T-helper 17 cell (primary cell): ENCODE measurements at regions not wholly inside any gene's neighbourhood (a gene's known extent, or its start where the extent isn't known, plus 50 kb on each side); places are given as distances from the start of the nearest gene placed in this dataset.

Experiments used
- ATAC-seq: fragments of 150-1000 bp; cut with Tn5 transposase; 2 replicates; pipeline ENCODE4 v1.10.0; 2021; ENCODE audit warnings: mild to moderate bottlenecking, moderate library complexity
- DNase-seq, 3 donors: peaks; one replicate each; pipeline versions ENCODE4 v3.0.0 to v3.0.0-alpha.2; 2020 to 2021
- H3K9me3 ChIP-seq: one replicate; pipeline ENCODE4 v1.7.0; 2013; ENCODE audit warnings: low read length, mild to moderate bottlenecking; ENCODE audit not compliant: control insufficient read depth, poor library complexity, severe bottlenecking
- H3K27ac Mint-ChIP-seq: one replicate; pipeline ENCODE4 v1.8.0; 2022; ENCODE audit warnings: mild to moderate bottlenecking, moderate library complexity, mixed read lengths
- H3K27me3 Mint-ChIP-seq: one replicate; pipeline ENCODE4 v1.8.0; 2022; ENCODE audit warnings: mixed read lengths
- H3K36me3 Mint-ChIP-seq: one replicate; pipeline ENCODE4 v1.8.0; 2022; ENCODE audit warnings: low read depth, mixed read lengths
- H3K4me1 Mint-ChIP-seq: one replicate; pipeline ENCODE4 v1.8.0; 2022; ENCODE audit warnings: mild to moderate bottlenecking, mixed read lengths
- H3K4me3 Mint-ChIP-seq: one replicate; pipeline ENCODE4 v1.8.0; 2022; ENCODE audit warnings: mild to moderate bottlenecking, moderate library complexity, mixed read lengths

DNA sequence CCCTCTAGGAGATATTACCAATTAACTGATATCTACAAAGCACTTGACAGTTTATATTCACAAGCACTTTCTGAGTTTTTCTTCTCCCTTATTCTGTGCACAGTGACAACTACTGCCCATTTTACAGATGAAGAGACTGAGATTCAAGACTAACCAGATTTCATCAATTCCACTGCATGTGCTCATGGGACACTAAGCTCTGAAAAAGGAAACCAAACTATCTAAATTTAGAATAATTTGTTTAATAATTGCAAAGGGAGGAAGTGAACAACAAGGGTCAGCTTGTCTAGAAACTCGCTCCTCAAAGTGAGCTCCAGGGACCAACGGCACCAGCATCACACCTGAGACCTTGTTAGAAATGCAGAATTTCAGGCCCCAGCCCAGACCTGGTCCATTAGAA lies 50.8 kb upstream of the MYLIP start:
- H3K4me1 Mint-ChIP-seq: no peaks in the 10 kb centered on the region
- peaks cover 2% of the 10 kb centered on the region for H3K36me3 Mint-ChIP-seq
- H3K27me3 Mint-ChIP-seq: peaks cover 7% of the 10 kb centered on the region
- no peak for DNase-seq
- H3K9me3 ChIP-seq: no peaks in the 10 kb centered on the region
- no peak for ATAC-seq
- H3K4me3 Mint-ChIP-seq: no peak overlapping the region
- H3K27ac Mint-ChIP-seq: no peak overlapping the region

DNA sequence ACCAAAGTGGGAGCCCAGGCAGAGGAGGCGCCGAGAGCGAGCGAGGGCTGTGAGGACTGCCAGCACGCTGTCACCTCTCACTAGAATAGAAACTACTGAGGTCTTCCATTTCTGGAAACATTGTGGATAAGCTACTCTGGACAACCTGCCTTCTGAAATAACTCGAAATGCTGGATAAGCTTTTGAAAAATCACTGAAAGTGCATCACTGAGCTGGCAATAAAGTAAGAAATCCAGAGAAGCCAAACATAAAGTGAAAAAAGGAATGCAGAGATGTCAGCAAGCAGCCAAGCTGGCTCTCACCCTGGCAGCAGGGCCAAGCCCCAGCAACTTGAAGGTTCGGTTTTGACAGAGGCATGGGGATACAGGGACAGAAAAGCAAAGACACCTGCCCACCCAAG lies 59.2 kb upstream of the MYLIP start:
- no peak for ATAC-seq

DNA sequence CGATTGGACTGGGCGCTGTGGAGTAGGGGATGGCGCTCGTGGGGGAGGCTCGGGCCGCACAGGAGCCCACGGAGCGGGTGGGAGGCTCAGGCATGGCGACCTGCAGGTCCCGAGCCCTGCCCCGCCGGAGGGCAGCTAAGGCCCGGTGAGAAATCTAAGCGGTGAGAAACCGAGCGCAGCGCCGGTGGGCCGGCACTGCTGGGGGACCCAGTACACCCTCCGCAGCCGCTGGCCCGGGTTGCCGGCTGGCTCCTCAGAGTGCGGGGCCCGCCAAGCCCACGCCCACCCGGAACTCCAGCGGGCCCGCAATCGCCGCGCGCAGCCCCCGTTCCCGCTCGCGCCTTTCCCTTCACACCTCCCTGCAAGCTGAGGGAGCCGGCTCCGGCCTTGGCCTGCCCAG lies 59.7 kb upstream of the MYLIP start:
- DNase-seq (no peak), ATAC-seq (no peak)
- H3K27ac Mint-ChIP-seq: no peak overlapping the region
- H3K9me3 ChIP-seq: no peaks in the 10 kb centered on the region
- no peaks in the 10 kb centered on the region for H3K4me1 Mint-ChIP-seq
- no peak overlapping the region for H3K4me3 Mint-ChIP-seq
- no peaks in the 10 kb centered on the region for H3K36me3 Mint-ChIP-seq
- peaks cover 27% of the 10 kb centered on the region for H3K27me3 Mint-ChIP-seq

More for the DNA sequence above, 59.2 kb upstream of the MYLIP start:
- Mint-ChIP-seq H3K4me3 (no peak overlapping the region), H3K4me1 (no peaks in the 10 kb centered on the region), H3K27ac (no peak overlapping the region), H3K36me3 (no peaks in the 10 kb centered on the region), H3K27me3 (peaks cover 27% of the 10 kb centered on the region)
- no peaks in the 10 kb centered on the region for H3K9me3 ChIP-seq
- no peak for DNase-seq

DNA sequence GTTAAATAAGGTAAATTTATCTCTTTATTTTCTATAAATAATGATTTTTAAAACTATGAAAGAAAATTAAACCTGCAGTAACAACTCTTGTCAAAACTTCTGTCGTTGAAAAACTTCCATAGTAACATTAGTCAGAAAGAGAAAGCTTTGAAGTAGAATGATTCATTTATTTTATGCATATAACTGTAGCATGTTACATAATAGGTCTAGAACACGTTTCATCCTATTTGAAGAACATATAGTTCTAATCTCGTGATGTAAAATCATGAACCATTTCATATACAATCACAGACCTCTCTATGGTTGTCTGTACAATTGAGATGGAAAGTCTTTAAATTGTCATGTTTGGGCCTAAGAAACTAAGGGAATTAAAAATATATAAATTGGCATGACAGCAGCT lies 61.3 kb upstream of the MYLIP start:
- H3K36me3 Mint-ChIP-seq: no peaks in the 10 kb centered on the region

DNA sequence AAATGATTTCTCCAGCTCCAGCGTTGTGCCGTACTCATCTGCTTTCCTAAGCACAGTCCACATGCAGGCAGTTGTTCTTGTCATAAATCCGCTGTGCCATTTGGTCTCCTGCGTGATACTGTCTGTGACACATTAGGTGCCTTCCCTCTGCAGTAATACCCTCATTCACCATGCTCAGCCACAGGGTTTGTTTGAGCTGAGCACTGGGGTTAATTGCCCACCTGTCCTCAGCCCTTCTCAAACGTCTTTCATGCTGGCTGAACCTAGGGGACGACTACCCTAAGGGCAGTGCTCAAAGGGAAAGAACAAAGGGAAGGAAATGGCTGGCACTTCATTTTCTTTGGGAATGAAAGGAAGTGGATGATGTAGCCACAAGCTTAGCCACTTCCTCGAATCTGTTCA lies 64.2 kb upstream of the MYLIP start:
- Mint-ChIP-seq H3K4me3 (no peak overlapping the region), H3K36me3 (no peaks in the 10 kb centered on the region), H3K27ac (no peak overlapping the region), H3K27me3 (peaks cover 7% of the 10 kb centered on the region), H3K4me1 (peaks cover 6% of the 10 kb centered on the region)
- H3K9me3 ChIP-seq: no peaks in the 10 kb centered on the region
- ATAC-seq (no peak), DNase-seq (no peak)

More for the DNA sequence above, 61.3 kb upstream of the MYLIP start:
- Mint-ChIP-seq H3K27me3 (peaks cover 17% of the 10 kb centered on the region), H3K27ac (no peak overlapping the region), H3K4me3 (no peak overlapping the region), H3K4me1 (no peaks in the 10 kb centered on the region)
- no peak for ATAC-seq
- no peaks in the 10 kb centered on the region for H3K9me3 ChIP-seq
- no peak for DNase-seq

DNA sequence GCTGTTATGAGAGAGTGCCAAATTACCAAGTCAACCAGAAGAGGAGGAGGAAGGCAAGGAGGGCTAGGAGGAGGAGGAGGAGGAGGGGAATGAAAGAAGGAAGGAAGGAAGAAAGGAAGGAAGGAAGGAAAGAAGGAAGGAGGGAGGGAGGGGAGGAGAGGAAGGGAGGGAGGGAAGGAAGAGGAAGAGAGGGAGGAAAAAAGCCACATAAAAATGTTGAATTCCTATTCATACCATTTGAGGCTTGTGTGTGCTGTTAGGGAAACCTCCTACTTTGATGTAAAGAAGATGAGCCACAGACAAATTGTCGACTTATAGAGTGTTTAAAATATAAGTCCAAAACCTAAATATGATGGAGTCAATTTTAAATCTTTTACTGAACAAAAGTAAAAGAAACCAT lies 65.3 kb upstream of the MYLIP start:
- no peaks in the 10 kb centered on the region for H3K36me3 Mint-ChIP-seq
- no peak for ATAC-seq
- no peak for DNase-seq
- H3K4me1 Mint-ChIP-seq: peaks cover 6% of the 10 kb centered on the region
- peak overlapping the region; percentile 21 for H3K4me3 Mint-ChIP-seq
- H3K27me3 Mint-ChIP-seq: peaks cover 12% of the 10 kb centered on the region
- no peak overlapping the region for H3K27ac Mint-ChIP-seq
- no peaks in the 10 kb centered on the region for H3K9me3 ChIP-seq

DNA sequence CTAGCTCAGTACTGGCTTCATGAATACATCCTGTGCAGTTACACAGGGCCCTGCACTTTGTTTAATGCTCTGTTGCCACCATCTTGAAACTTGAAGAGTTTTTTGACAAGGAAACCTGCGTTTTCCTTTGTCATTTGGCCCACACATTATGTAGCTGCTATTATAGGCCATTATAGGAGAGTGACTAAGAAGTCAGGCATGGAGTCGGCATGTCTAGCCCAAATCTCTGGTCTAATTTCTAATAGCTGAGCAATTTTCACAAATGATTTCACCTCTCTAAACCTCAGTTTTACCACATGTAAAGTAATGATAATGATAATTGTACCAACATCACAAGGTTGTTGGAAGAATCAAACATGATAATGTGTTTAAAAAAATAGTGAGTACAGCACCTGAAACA lies 67.1 kb upstream of the MYLIP start:
- H3K27ac Mint-ChIP-seq: no peak overlapping the region
- no peak for ATAC-seq

DNA sequence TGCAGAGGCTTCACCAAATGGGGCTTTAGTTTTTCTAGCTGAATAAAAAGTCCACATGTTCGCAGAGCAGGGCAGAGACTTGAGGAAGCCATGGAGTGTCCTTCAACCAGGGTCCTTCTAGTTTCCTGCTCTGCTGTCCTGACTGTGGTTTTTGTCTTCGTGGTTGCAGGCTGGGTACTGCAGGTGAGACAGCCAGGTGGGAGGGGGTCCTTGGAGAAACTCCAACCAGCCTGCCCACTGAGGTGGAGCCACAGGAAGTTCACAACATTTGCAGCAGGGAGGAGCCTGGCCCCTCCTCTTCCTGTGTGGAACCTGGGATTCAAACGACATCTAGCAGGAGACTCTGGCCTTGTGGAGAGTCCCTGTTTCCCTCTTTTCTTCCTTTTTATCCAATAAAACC lies 68.8 kb upstream of the MYLIP start:
- no peak overlapping the region for H3K4me3 Mint-ChIP-seq
- H3K4me1 Mint-ChIP-seq: peaks cover 9% of the 10 kb centered on the region
- no peak overlapping the region for H3K27ac Mint-ChIP-seq
- no peak for ATAC-seq
- no peaks in the 10 kb centered on the region for H3K36me3 Mint-ChIP-seq
- H3K9me3 ChIP-seq: no peaks in the 10 kb centered on the region
- peaks cover 6% of the 10 kb centered on the region for H3K27me3 Mint-ChIP-seq
- DNase-seq: no peak

More for the DNA sequence above, 67.1 kb upstream of the MYLIP start:
- Mint-ChIP-seq H3K27me3 (peaks cover 12% of the 10 kb centered on the region), H3K36me3 (no peaks in the 10 kb centered on the region), H3K4me1 (peaks cover 6% of the 10 kb centered on the region), H3K4me3 (no peak overlapping the region)
- H3K9me3 ChIP-seq: no peaks in the 10 kb centered on the region
- DNase-seq: no peak

DNA sequence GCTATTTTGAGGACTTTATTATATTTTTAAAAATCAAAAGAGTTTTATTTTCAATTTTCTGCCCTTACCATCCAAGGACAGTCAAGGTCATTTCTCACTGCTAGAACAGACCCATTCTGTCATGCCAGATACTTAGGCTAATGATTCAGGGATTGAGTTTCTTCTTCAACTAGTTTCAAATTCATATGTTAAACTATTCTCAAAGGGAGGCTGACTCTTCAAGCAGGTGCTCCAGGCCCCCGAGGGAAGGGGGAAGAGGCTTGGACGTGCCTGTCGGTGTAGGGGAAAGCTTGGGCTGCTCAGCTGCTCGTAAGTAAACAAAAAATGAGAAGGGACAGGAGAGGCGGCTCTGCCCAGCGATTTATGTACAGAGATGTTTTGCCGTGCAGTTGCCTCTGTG lies 69.4 kb upstream of the MYLIP start:
- no peaks in the 10 kb centered on the region for H3K9me3 ChIP-seq
- Mint-ChIP-seq H3K4me1 (peaks cover 9% of the 10 kb centered on the region), H3K27ac (no peak overlapping the region), H3K36me3 (no peaks in the 10 kb centered on the region), H3K4me3 (no peak overlapping the region), H3K27me3 (peaks cover 6% of the 10 kb centered on the region)
- DNase-seq: no peak
- no peak for ATAC-seq

DNA sequence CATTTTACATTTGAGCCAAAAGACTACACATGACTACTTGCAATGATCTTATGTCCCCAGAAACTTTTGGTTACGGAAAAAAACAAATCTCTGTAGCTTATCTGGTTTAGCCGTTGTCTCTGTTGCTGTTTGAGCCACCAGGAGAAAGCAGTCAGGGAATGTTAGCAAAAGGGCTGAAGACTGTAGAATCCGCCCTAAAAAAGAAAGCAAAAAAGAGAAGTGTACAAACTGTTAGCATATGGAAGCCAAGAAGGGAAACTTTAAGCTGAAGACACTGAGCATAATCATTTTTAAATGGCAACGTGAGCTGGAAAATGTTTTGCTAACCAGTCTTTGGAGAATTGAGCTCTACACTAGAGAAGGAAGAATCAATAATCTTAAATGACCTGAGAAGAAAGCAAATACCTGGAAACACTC lies 69.9 kb upstream of the MYLIP start:
- ATAC-seq (no peak), DNase-seq (no peak)
- peaks cover 9% of the 10 kb centered on the region for H3K4me1 Mint-ChIP-seq
- no peaks in the 10 kb centered on the region for H3K9me3 ChIP-seq
- H3K27me3 Mint-ChIP-seq: peaks cover 6% of the 10 kb centered on the region
- no peak overlapping the region for H3K27ac Mint-ChIP-seq
- H3K4me3 Mint-ChIP-seq: no peak overlapping the region
- no peaks in the 10 kb centered on the region for H3K36me3 Mint-ChIP-seq

DNA sequence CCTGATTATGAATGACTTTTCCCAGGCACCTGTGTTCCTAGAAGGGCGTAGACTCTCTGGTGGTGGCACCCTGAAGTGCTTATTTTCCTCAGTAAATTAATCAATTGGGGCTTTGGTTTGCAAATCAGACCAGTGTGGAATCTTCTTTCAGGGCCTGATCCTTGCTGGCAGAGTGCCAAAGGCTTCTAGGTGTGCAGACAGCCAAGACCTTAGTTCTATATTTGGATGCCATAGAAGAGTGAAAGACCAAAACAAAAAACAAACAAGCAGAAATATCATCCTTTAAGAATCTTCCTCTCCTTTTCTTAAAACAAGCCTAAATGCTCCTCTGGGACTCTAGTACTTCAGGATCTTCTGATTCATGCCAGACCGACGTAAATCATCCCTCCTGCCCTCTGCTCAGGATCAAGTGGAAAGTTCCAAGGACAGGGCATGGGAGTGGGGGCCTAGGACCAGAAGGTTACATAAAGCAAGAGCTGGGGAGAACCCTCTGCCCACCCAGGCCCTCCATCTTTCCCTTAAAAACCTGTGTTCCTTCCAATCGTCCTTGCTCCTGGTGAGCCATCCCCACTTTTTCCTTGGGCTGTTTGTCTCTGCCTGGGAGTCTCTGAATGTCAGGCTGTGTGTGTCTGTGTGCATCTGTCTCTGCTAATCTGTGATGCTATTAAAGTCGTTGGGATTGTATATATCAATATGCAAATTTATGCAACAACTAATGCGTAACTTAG lies 70.5 kb upstream of the MYLIP start:
- H3K27ac Mint-ChIP-seq: no peak overlapping the region
- peaks cover 6% of the 10 kb centered on the region for H3K27me3 Mint-ChIP-seq
- ATAC-seq: no peak
- H3K9me3 ChIP-seq: no peaks in the 10 kb centered on the region
- DNase-seq: no peak
- H3K36me3 Mint-ChIP-seq: no peaks in the 10 kb centered on the region
- H3K4me1 Mint-ChIP-seq: peaks cover 9% of the 10 kb centered on the region
- no peak overlapping the region for H3K4me3 Mint-ChIP-seq

DNA sequence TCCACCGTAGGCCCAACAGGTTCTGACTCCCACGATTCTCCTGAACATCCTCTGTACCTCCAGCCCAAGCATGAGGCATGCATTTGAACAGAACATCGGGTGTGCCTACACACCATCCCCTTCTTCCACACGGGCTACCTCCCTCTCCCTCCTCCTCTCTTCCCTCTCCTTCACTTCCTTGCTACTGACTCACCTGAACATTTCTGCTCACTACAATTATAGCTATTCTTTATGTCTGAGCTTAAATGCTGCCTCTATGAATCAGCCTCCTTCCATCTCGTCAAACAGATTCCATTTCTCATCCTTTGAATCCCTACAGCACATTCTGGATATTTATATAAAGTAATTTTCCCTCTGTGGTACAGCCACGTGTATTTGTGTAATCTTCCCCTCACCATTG lies 71.4 kb upstream of the MYLIP start:
- Mint-ChIP-seq H3K27ac (no peak overlapping the region), H3K4me3 (no peak overlapping the region), H3K27me3 (peaks cover 6% of the 10 kb centered on the region), H3K36me3 (no peaks in the 10 kb centered on the region), H3K4me1 (peaks cover 9% of the 10 kb centered on the region)
- DNase-seq (no peak), ATAC-seq (no peak)
- no peaks in the 10 kb centered on the region for H3K9me3 ChIP-seq

DNA sequence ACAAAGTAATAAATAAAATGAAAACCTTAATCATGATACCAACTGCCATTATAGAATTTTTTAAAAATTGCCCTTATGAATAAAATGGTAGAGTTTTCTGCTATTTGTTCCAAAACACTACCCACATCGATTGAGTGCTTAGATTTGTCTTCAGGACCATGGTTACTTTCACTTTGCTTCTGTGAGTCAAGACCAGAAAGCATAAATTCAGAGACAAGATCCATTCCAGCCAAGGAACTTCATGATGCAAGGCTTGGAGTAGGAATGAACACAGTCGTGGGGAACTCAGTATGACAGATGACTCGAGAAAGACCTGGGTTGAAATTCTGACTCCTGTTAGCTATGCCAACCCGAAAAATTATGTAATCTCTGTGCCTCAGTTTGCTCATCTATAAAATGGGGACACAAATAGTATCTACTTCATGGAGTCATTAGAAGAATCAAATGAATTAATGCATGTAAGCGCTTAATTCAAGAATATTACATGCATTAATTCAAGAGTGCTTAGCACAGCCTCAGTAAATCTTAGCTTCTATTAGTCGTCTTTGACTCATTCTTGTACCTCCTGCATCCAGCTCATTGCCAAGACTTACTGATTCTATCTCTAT lies 72.5 kb upstream of the MYLIP start:
- ATAC-seq: no peak
- DNase-seq: no peak

DNA sequence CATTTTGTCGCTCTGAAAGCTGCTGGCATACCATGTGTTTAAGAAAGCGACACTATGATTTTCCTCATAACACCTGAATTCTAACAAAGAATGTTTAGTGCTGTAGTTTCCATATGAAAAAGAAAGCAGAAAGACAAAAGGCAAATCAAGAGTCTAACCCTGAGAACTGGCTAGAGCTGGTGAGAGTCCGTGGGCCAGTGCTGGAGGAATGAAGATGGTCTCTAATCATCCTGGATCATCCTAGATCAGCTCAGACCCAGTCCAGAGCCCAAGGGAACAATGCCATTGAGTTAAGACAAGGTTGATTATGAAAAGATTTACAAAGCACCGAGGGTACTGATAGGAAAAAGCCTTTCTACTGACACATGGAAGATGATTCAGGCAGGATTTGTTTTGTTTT lies 73.0 kb upstream of the MYLIP start:
- Mint-ChIP-seq H3K27me3 (peaks cover 15% of the 10 kb centered on the region), H3K4me1 (peaks cover 9% of the 10 kb centered on the region), H3K36me3 (no peaks in the 10 kb centered on the region), H3K27ac (no peak overlapping the region), H3K4me3 (no peak overlapping the region)
- no peaks in the 10 kb centered on the region for H3K9me3 ChIP-seq
- ATAC-seq (no peak), DNase-seq (no peak)

More for the DNA sequence above, 72.5 kb upstream of the MYLIP start:
- Mint-ChIP-seq H3K4me3 (no peak overlapping the region), H3K4me1 (peaks cover 9% of the 10 kb centered on the region), H3K27me3 (peaks cover 11% of the 10 kb centered on the region), H3K36me3 (no peaks in the 10 kb centered on the region), H3K27ac (no peak overlapping the region)
- H3K9me3 ChIP-seq: no peaks in the 10 kb centered on the region
